SK-N-SH treated with all-trans-retinoic acid at 6 μM for 48 hours (cell line): ENCODE measurements at regions not wholly inside any gene's neighbourhood (a gene's known extent, or its start where the extent isn't known, plus 50 kb on each side); places are given as distances from the start of the nearest gene placed in this dataset.

Experiments used
- ARNTL ChIP-seq: fragments of 450-650 bp; formaldehyde crosslinking; IDR thresholded peaks from 2 replicates; pipeline ENCODE4 v1.5.0; 2020; ENCODE audit warnings: low read depth, mild to moderate bottlenecking, moderate library complexity, borderline replicate concordance
- BACH2 ChIP-seq: fragments of 250-450 bp; sonication (Bioruptor Pico); IDR thresholded peaks from 2 replicates; pipeline ENCODE4 v1.9.0; 2021; ENCODE audit warnings: mild to moderate bottlenecking, borderline replicate concordance
- CSDC2 ChIP-seq: fragments of 250-450 bp; sonication (Bioruptor Pico); IDR thresholded peaks from 2 replicates; pipeline ENCODE4 v1.5.0; 2020; ENCODE audit warnings: mild to moderate bottlenecking, moderate library complexity
- ISL1 ChIP-seq: fragments of 250-450 bp; sonication (Bioruptor Pico); IDR thresholded peaks from 2 replicates; pipeline ENCODE4 v2.1.2; 2022; ENCODE audit warnings: mild to moderate bottlenecking, moderate library complexity
- RARB ChIP-seq: fragments of 250-450 bp; sonication (Bioruptor Pico); IDR thresholded peaks from 2 replicates; pipeline ENCODE4 v1.8.0; 2021; ENCODE audit warnings: mild to moderate bottlenecking, moderate library complexity
- SNAI2 ChIP-seq: fragments of 250-450 bp; sonication (Bioruptor Pico); IDR thresholded peaks from 2 replicates; pipeline ENCODE4 v1.5.0; 2020; ENCODE audit warnings: mild to moderate bottlenecking, moderate library complexity
- TCF4 ChIP-seq: fragments of 250-450 bp; sonication (Bioruptor Pico); IDR thresholded peaks from 2 replicates; pipeline ENCODE4 v1.8.0; 2021; ENCODE audit warnings: mild to moderate bottlenecking, moderate library complexity, borderline replicate concordance
- TOX ChIP-seq: fragments of 250-450 bp; sonication (Bioruptor Pico); IDR thresholded peaks from 2 replicates; pipeline ENCODE4 v1.8.0; 2021; ENCODE audit warnings: mild to moderate bottlenecking, moderate library complexity, borderline replicate concordance
- ZFP3 ChIP-seq: fragments of 250-450 bp; sonication (Bioruptor Pico); IDR thresholded peaks from 2 replicates; pipeline ENCODE4 v1.5.0; 2020; ENCODE audit warnings: mild to moderate bottlenecking, moderate library complexity
- ZFP30 ChIP-seq: fragments of 450-650 bp; formaldehyde crosslinking; IDR thresholded peaks from 2 replicates; pipeline ENCODE4 v1.5.0; 2022; ENCODE audit warnings: mild to moderate bottlenecking, moderate library complexity
- ZNF8 ChIP-seq: fragments of 450-650 bp; formaldehyde crosslinking; IDR thresholded peaks from 2 replicates; pipeline ENCODE4 v1.5.0; 2020; ENCODE audit warnings: mild to moderate bottlenecking, moderate library complexity
- TF ChIP-seq, protein P1 (sequence below): fragments of 250-450 bp; sonication (Bioruptor Pico); IDR thresholded peaks from 2 replicates; pipeline ENCODE4 v1.8.0; 2020; ENCODE audit warnings: mild to moderate bottlenecking, moderate library complexity, borderline replicate concordance
- TF ChIP-seq, protein P2 (sequence below): fragments of 250-450 bp; sonication (Bioruptor Pico); IDR thresholded peaks from 2 replicates; pipeline ENCODE4 v1.5.1; 2021; ENCODE audit warnings: mild to moderate bottlenecking, moderate library complexity
- TF ChIP-seq, protein P3 (sequence below): fragments of 250-450 bp; sonication (Bioruptor Pico); IDR thresholded peaks from 2 replicates; pipeline ENCODE4 v1.5.1; 2020; ENCODE audit warnings: low read depth, mild to moderate bottlenecking, moderate library complexity

DNA sequence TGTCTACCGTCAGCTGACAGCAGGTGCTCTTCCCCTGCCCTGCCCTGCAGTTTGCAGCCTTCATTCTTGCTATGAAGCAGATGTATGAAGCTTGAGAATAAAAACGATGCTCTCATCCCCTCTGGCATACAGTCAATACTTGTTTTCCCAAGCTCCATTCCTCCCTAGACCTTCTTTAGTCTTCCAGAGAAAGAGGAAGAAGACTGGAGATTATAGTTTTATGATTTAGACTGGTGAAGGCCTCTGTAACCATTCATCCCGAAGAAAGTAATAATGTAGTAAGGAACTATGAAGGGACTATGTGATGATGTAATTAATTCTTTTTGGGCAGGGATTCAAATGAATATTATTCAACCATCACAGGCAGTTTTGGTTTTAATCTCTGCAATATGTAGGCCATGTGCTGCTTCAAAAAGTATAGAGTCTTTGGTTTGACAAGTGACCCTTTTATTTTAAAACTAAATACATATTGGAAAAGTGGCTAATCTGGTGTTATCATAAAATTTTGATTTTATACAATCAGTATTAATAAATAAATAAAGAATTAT, 242.4 kb upstream of the KIAA1217 start:
- TF ChIP-seq TOX (CRISPR knock-in tag) (no peak), TCF4 (CRISPR knock-in tag) (no peak), ZNF8 (CRISPR knock-in tag) (no peak), ISL1 (CRISPR knock-in tag) (no peak), RARB (CRISPR knock-in tag) (no peak), ZFP30 (no peak), SNAI2 (no peak), ZFP3 (no peak), ARNTL (no peak), CSDC2 (CRISPR knock-in tag) (no peak), BACH2 (no peak)
- TF ChIP-seq, protein P1, sequence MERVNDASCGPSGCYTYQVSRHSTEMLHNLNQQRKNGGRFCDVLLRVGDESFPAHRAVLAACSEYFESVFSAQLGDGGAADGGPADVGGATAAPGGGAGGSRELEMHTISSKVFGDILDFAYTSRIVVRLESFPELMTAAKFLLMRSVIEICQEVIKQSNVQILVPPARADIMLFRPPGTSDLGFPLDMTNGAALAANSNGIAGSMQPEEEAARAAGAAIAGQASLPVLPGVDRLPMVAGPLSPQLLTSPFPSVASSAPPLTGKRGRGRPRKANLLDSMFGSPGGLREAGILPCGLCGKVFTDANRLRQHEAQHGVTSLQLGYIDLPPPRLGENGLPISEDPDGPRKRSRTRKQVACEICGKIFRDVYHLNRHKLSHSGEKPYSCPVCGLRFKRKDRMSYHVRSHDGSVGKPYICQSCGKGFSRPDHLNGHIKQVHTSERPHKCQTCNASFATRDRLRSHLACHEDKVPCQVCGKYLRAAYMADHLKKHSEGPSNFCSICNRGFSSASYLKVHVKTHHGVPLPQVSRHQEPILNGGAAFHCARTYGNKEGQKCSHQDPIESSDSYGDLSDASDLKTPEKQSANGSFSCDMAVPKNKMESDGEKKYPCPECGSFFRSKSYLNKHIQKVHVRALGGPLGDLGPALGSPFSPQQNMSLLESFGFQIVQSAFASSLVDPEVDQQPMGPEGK (CRISPR knock-in tag): no peak
- TF ChIP-seq, protein P2, sequence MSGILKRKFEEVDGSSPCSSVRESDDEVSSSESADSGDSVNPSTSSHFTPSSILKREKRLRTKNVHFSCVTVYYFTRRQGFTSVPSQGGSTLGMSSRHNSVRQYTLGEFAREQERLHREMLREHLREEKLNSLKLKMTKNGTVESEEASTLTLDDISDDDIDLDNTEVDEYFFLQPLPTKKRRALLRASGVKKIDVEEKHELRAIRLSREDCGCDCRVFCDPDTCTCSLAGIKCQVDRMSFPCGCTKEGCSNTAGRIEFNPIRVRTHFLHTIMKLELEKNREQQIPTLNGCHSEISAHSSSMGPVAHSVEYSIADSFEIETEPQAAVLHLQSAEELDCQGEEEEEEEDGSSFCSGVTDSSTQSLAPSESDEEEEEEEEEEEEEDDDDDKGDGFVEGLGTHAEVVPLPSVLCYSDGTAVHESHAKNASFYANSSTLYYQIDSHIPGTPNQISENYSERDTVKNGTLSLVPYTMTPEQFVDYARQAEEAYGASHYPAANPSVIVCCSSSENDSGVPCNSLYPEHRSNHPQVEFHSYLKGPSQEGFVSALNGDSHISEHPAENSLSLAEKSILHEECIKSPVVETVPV (CRISPR knock-in tag): no peak
- TF ChIP-seq, protein P3, sequence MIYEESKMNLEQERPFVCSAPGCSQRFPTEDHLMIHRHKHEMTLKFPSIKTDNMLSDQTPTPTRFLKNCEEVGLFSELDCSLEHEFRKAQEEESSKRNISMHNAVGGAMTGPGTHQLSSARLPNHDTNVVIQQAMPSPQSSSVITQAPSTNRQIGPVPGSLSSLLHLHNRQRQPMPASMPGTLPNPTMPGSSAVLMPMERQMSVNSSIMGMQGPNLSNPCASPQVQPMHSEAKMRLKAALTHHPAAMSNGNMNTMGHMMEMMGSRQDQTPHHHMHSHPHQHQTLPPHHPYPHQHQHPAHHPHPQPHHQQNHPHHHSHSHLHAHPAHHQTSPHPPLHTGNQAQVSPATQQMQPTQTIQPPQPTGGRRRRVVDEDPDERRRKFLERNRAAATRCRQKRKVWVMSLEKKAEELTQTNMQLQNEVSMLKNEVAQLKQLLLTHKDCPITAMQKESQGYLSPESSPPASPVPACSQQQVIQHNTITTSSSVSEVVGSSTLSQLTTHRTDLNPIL (CRISPR knock-in tag): no peak
